Osteocyte (in vitro differentiated cells): ENCODE measurements at regions not wholly inside any gene's neighbourhood (a gene's known extent, or its start where the extent isn't known, plus 50 kb on each side); places are given as distances from the start of the nearest gene placed in this dataset.

ENCODE experiments used
- DNase-seq: peaks from one replicate; pipeline ENCODE4 v3.0.0; 2021; ENCODE audit warnings: mixed read lengths; ENCODE audit not compliant: unreplicated experiment; ENCODE audit errors: extremely low spot score
- H3K27ac Mint-ChIP-seq: one replicate; pipeline ENCODE4 v1.8.0; 2021; ENCODE audit warnings: mild to moderate bottlenecking, mixed read lengths; ENCODE audit not compliant: unreplicated experiment
- H3K27me3 Mint-ChIP-seq: one replicate; pipeline ENCODE4 v1.8.0; 2021; ENCODE audit warnings: mixed read lengths; ENCODE audit not compliant: unreplicated experiment
- H3K36me3 Mint-ChIP-seq: one replicate; pipeline ENCODE4 v1.8.0; 2021; ENCODE audit warnings: mixed read lengths; ENCODE audit not compliant: unreplicated experiment
- H3K4me1 Mint-ChIP-seq: one replicate; pipeline ENCODE4 v1.8.0; 2021; ENCODE audit warnings: mixed read lengths; ENCODE audit not compliant: unreplicated experiment
- H3K4me3 Mint-ChIP-seq: one replicate; pipeline ENCODE4 v1.8.0; 2021; ENCODE audit warnings: mild to moderate bottlenecking, moderate library complexity, mixed read lengths; ENCODE audit not compliant: unreplicated experiment
- H3K9me3 Mint-ChIP-seq: one replicate; pipeline ENCODE4 v1.8.0; 2021; ENCODE audit warnings: mixed read lengths; ENCODE audit not compliant: unreplicated experiment
- CTCF ChIP-seq: fragments of 200-600 bp; sonication (generic); IDR thresholded peaks from 2 replicates; pipeline ENCODE4 v1.5.0; 2021; ENCODE audit warnings: antibody characterized with exemption, mild to moderate bottlenecking, moderate library complexity

DNA sequence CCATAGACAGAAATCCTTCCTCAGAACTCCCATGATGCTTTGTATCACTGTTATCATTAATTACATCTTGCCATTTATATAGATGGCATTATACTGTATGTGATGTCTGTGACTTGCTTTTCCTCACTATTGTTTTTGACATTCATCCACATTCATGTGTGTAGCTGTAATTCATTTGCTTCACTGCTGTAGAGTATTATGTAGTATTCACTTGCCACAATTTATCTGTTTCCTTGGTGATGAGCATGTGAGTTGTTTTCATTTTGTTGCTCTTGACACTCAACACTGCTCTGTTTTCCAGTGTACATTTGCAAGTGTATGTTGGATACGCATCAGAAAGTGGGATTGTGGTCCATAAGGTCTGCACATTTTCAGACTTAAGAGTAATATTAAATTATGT, 328.6 kb upstream of the C11orf87 start:
- DNase-seq: no peak
- Mint-ChIP-seq H3K4me3 (no peak overlapping the region), H3K9me3 (no peaks in the 10 kb centered on the region), H3K27ac (no peak overlapping the region), H3K36me3 (no peaks in the 10 kb centered on the region), H3K4me1 (peaks cover 8% of the 10 kb centered on the region), H3K27me3 (no peaks in the 10 kb centered on the region)
- no peak for TF ChIP-seq CTCF

DNA sequence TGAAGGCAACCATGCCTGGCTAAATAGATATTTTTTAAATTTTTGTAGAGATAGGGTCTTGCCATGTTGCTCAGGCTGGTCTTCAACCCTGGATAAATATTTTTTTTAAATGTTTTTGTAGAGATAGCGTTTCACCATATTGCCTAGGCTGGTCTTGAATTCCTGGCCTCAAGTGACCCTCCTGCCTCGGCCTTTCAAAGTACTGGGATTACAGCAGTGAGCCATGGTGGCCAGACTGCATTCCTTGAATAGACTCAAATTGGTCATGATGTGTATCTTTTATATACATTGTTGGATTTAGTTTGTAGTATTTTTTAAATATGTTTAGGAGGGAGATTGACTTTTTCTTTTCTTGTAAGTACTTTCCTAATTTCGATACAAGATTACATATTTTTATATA, 325.7 kb upstream of the C11orf87 start:
- no peak for TF ChIP-seq CTCF

GRCh38 chr11:109106151-109106906, 315.7 kb upstream of the C11orf87 start:
- no peaks in the 10 kb centered on the region for H3K4me1 Mint-ChIP-seq
- no peak overlapping the region for H3K4me3 Mint-ChIP-seq
- DNase-seq: no peak
- no peak for TF ChIP-seq CTCF
- H3K9me3 Mint-ChIP-seq: peaks cover 17% of the 10 kb centered on the region
- peaks cover 4% of the 10 kb centered on the region for H3K36me3 Mint-ChIP-seq
- no peak overlapping the region for H3K27ac Mint-ChIP-seq
- H3K27me3 Mint-ChIP-seq: no peaks in the 10 kb centered on the region

More for the DNA sequence above, 325.7 kb upstream of the C11orf87 start:
- no peaks in the 10 kb centered on the region for H3K27me3 Mint-ChIP-seq
- H3K36me3 Mint-ChIP-seq: no peaks in the 10 kb centered on the region
- no peaks in the 10 kb centered on the region for H3K9me3 Mint-ChIP-seq
- H3K4me1 Mint-ChIP-seq: peaks cover 8% of the 10 kb centered on the region
- no peak overlapping the region for H3K4me3 Mint-ChIP-seq
- no peak for DNase-seq
- peak overlapping the region; percentile 50 for H3K27ac Mint-ChIP-seq

DNA sequence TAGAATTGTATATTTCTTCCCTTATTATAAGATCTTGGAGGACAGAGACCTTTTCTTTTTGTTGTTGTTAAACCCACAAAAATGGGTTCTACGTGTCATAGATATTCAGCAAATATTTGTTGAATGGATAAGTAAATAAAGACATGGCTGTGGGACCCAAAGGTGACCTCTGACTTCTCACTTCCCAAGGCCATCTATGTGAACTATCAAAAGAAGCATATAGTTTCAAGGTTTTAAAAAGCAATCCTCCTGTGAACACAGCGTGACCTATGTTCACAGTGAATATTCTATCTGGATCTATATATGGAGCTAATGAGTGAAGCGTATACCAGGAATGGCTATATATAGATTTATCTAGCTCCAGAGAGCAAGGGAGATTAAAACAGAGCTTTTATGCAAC, 312.8 kb upstream of the C11orf87 start:
- no peaks in the 10 kb centered on the region for H3K4me1 Mint-ChIP-seq
- DNase-seq: no peak
- H3K9me3 Mint-ChIP-seq: no peaks in the 10 kb centered on the region
- no peak for TF ChIP-seq CTCF
- H3K36me3 Mint-ChIP-seq: no peaks in the 10 kb centered on the region
- no peak overlapping the region for H3K27ac Mint-ChIP-seq
- no peaks in the 10 kb centered on the region for H3K27me3 Mint-ChIP-seq
- no peak overlapping the region for H3K4me3 Mint-ChIP-seq

DNA sequence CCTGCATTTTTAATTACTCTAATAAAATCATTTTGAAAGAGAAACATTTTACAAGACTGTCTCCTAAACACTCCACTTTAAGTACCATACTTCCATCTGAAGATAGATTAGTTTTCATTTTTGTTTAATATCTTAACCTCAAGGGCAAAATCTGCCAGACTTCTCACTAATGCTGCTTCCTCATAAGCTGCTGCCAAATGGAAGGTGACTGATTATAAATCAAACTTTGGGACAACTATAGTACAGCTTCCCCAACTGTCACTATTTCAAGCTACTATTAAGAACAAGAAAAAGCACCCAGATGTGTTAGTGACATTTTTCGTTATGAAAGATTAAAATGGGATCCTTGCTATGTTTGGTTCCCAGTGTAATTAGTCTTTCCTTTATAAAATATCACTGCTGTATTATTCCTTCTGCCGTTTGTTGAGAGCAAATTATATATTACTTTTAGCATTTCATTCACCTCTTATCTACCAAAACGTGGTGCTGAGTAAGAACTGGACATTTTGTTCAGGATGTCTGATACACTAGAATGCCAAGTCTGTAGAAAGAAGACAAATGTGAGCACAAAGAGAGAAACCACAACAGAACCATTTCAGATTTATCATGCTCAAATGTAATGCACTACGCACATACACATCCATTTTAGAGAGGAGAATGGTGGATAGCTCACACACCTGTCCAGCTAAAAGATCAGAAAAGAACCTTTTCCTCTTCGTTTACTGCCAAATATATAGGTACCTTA, 312.2 kb upstream of the C11orf87 start:
- no peaks in the 10 kb centered on the region for H3K27me3 Mint-ChIP-seq
- no peaks in the 10 kb centered on the region for H3K36me3 Mint-ChIP-seq
- DNase-seq: no peak
- no peak overlapping the region for H3K27ac Mint-ChIP-seq
- H3K9me3 Mint-ChIP-seq: no peaks in the 10 kb centered on the region
- no peaks in the 10 kb centered on the region for H3K4me1 Mint-ChIP-seq
- no peak overlapping the region for H3K4me3 Mint-ChIP-seq
- TF ChIP-seq CTCF: no peak
